Activated naive CD8-positive, alpha-beta T cell treated with anti-CD3 and anti-CD28 coated beads, Interleukin-2, amount 50 U/mL, for 24 hours (primary cell): ENCODE measurements at regions not wholly inside any gene's neighbourhood (a gene's known extent, or its start where the extent isn't known, plus 50 kb on each side); places are given as distances from the start of the nearest gene placed in this dataset.

Experiments used
- ATAC-seq: fragments of 150-1000 bp; cut with Tn5 transposase; one replicate; pipeline ENCODE4 v1.10.0; 2021
- DNase-seq: peaks from one replicate; pipeline ENCODE4 v3.0.0; 2021
- H3K27ac Mint-ChIP-seq: one replicate; pipeline ENCODE4 v1.8.0; 2021; ENCODE audit warnings: mild to moderate bottlenecking, mixed read lengths
- H3K27me3 Mint-ChIP-seq: one replicate; pipeline ENCODE4 v1.8.0; 2021; ENCODE audit warnings: mixed read lengths
- H3K36me3 Mint-ChIP-seq: one replicate; pipeline ENCODE4 v1.8.0; 2021; ENCODE audit warnings: low read depth, mixed read lengths
- H3K4me1 Mint-ChIP-seq: one replicate; pipeline ENCODE4 v1.8.0; 2021; ENCODE audit warnings: mixed read lengths
- H3K4me3 Mint-ChIP-seq: one replicate; pipeline ENCODE4 v1.8.0; 2021; ENCODE audit warnings: mild to moderate bottlenecking, moderate library complexity, mixed read lengths
- H3K9me3 Mint-ChIP-seq: one replicate; pipeline ENCODE4 v1.8.0; 2021; ENCODE audit warnings: mixed read lengths

DNA sequence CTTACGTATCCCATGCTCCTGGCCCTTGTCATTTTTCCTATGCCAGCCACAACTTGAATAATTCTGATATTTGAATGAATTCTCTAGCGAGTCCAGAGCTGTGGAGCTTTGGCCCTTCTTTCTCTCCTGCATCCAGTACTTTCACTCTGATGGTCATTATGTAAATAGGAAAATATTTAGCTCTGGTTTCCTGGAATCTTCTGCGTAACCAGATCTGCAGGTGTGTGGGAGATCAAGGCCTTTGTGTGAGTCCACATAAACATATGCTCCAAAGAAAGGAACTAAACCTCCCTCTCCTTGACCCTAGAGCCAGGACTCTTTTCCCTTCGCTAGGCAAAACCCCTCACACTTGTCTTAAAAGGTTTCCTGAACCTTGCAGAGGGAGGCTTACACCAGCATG is 132.5 kb upstream of the THBS1 start:
- Mint-ChIP-seq H3K36me3 (no peaks in the 10 kb centered on the region), H3K27ac (no peak overlapping the region), H3K4me3 (no peak overlapping the region), H3K4me1 (no peaks in the 10 kb centered on the region), H3K9me3 (no peaks in the 10 kb centered on the region), H3K27me3 (peaks cover 15% of the 10 kb centered on the region)
- ATAC-seq (no peak), DNase-seq (no peak)

DNA sequence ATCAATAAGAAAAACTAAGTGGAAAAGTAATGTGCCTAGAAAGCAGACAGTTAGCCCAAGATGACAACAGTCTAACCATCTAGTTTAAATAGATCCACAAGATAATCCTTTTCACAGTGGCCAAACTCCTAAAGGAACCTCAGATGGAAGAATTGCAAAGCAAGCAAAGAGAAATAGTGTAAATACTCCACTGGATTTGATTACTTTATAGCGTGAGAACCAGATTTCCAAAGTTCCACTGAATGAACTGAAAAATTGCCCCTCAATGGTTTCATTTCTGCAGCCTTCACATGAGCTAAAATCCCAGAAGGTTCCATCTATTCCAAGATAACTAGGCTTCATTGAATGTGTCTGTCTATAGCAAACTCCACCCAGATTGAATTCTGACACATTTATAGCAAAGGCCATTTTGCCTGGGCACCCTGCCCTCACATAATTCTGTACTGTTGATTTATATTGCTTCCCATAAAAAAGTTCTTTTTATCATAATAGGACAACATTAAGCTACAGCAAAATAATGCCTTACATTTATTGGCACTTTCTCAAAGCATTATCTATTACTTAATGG is 129.7 kb upstream of the THBS1 start:
- DNase-seq (no peak), ATAC-seq (no peak)
- H3K4me1 Mint-ChIP-seq = peaks cover 10% of the 10 kb centered on the region
- no peaks in the 10 kb centered on the region for H3K9me3 Mint-ChIP-seq
- peaks cover 9% of the 10 kb centered on the region for H3K27me3 Mint-ChIP-seq
- H3K27ac Mint-ChIP-seq = no peak overlapping the region
- no peak overlapping the region for H3K4me3 Mint-ChIP-seq
- H3K36me3 Mint-ChIP-seq = no peaks in the 10 kb centered on the region

DNA sequence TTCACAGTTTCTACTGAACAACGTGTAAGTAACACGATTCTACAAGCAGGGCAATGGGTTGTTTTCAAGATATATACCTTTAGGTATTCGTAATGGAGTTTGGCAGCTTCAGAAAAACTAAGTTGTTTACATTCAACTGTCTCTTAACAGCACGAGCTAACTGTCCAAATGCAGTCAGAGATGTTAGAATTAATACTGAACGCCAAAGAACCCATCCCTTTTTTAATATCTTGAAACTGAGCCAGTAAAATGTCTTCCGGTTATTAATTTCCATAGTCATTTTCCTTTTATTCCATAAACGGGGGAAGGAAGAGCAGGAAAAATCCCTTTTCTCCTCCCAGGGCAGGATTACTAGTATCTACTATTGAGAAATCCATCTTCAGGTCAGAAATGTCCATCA is 129.0 kb upstream of the THBS1 start:
- H3K36me3 Mint-ChIP-seq = no peaks in the 10 kb centered on the region
- H3K4me1 Mint-ChIP-seq = peaks cover 10% of the 10 kb centered on the region
- H3K4me3 Mint-ChIP-seq = no peak overlapping the region
- ATAC-seq (no peak), DNase-seq (no peak)
- H3K27ac Mint-ChIP-seq = no peak overlapping the region
- H3K9me3 Mint-ChIP-seq = no peaks in the 10 kb centered on the region
- peaks cover 8% of the 10 kb centered on the region for H3K27me3 Mint-ChIP-seq

DNA sequence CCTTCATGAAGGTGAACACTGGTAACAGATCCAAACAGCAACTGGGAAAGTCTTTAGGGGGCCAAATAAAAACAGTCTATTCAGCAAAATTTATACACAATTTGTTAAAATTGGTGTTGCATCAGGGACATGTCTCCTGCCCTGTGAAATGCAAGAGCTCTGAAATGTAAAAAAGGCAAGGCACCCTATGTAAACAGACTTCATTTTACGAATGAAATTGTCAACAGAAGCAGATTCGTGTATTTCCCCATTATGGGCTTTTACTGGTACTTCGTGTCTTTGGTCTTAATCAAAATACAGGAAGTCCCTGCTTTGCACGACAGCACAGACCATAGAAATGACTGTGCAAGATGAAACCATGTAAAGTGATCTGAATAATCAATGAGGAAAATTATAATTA is 127.3 kb upstream of the THBS1 start:
- no peak overlapping the region for H3K4me3 Mint-ChIP-seq
- peaks cover 10% of the 10 kb centered on the region for H3K4me1 Mint-ChIP-seq
- H3K9me3 Mint-ChIP-seq = no peaks in the 10 kb centered on the region
- peaks cover 6% of the 10 kb centered on the region for H3K27me3 Mint-ChIP-seq
- DNase-seq (no peak), ATAC-seq (no peak)
- H3K27ac Mint-ChIP-seq = no peak overlapping the region
- no peaks in the 10 kb centered on the region for H3K36me3 Mint-ChIP-seq

DNA sequence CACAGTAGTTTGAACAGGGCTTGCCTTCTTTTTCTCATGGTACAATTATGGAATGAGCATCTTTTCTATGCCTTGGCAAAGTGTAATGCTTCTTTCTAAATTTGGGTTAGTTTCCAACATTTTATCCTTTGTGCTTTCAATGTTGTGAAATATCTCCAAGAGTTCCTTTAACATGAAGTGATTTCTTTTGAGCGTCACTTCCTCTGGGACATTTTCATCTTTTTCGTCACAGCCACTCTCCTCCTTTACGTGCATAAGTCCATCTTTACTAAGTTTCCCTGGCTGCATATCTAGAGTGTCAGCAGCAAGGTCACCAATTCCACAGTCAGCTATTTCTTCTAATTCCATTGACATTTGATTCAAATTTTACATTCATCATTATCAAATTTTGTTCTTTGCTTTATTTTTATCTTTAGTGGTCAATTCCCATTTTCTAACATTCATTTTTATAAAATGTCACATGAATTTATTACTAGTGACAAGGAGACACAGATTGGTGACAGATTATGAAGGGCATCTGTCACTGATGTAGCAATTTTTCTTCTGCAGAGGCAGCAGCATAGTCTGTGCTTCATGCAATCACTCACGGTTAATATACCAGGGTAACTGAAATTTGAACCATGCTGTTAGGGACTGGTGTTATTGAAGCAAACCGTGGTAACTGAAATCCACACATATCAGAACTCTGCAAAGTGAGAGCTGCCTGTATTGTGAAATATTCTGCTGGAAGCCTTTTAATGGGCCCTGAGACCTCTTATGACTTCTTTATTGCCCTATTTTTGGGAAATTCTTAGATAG is 126.5 kb upstream of the THBS1 start:
- no peak overlapping the region for H3K4me3 Mint-ChIP-seq
- ATAC-seq = no peak
- no peak for DNase-seq
- H3K27ac Mint-ChIP-seq = no peak overlapping the region
- no peaks in the 10 kb centered on the region for H3K9me3 Mint-ChIP-seq
- H3K27me3 Mint-ChIP-seq = peaks cover 6% of the 10 kb centered on the region
- no peaks in the 10 kb centered on the region for H3K36me3 Mint-ChIP-seq
- H3K4me1 Mint-ChIP-seq = peaks cover 10% of the 10 kb centered on the region

DNA sequence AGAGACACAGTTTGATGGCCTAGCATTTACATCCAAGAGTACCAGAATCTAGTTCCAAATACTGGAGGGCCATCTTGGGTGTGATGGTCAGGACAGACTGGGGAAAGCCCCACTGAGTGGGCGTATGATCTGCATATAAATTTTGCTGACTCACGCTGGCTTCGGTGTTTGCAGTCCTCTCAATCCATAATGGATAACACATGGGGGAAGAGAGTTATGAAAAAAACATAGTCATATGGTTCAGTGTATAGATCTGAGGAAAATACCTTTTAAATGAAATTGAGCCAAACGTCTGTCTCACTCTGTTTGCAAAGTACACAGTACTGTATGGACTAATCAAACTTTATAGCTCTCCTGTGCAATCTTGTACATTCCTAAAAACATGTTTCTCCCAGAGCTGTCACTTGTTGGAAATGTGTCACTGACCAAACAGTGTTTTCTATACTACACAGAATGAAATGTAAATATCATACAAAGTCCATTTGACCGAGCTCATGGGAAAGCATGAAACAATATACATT is 125.3 kb upstream of the THBS1 start:
- peaks cover 6% of the 10 kb centered on the region for H3K27me3 Mint-ChIP-seq
- H3K9me3 Mint-ChIP-seq = no peaks in the 10 kb centered on the region
- no peak for ATAC-seq
- peaks cover 10% of the 10 kb centered on the region for H3K4me1 Mint-ChIP-seq
- no peak overlapping the region for H3K27ac Mint-ChIP-seq
- peak; percentile 10 for DNase-seq
- H3K36me3 Mint-ChIP-seq = no peaks in the 10 kb centered on the region
- no peak overlapping the region for H3K4me3 Mint-ChIP-seq

DNA sequence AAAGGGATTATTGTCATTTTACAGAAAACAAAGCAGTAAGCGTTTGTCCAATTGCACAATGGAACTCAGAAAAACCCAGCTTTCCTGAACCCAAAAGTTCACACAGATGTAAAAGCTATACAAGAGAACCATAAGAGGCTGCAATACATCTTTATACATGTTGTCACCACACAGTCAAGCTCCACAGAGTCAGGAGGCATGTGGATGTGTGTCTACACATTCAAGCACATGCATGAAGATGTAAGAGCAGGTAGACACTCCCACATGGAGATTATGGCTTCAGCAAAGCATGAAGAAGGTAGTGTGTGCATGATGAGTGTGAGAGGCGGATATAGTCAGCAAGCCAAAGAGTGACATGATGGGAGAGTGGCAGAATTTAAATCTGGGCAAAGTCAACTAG is 124.7 kb upstream of the THBS1 start:
- Mint-ChIP-seq H3K27ac (no peak overlapping the region), H3K4me1 (peaks cover 10% of the 10 kb centered on the region), H3K9me3 (no peaks in the 10 kb centered on the region), H3K4me3 (no peak overlapping the region), H3K36me3 (no peaks in the 10 kb centered on the region), H3K27me3 (no peaks in the 10 kb centered on the region)
- no peak for DNase-seq
- no peak for ATAC-seq

DNA sequence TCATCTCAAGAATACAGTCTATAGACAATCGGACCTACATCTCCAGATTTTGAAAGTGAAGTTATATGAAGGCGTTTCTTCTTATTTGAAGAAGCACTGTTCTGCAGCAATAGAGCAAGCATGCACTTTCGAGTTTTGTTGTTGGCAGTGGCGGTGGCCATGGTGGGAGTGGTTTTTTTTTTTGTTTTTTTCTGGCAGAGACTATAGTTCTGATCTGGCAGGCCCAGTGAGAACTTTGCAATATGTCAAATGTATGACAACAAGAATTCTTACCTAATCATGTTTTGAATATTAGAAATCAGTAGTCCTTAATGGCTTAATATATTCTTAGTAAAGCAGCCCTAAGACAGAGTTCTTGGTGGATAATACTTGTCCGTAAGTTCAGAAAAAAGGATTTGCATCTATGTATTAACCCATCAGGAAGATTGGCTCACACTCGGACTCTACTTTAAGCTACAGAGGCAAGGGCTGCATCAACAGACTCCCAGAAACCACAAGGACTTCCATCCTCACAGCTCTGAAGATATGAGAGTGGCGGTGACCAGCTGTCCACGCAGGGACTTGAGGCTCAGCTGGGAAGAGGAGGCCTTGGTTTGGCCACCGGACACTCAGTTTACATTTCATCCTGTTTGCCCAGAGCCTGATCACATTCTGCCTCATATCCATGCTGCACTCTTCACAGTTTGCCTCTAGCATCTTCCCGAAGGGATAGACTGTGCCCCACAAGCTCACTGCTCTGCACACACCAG is 124.1 kb upstream of the THBS1 start:
- H3K27me3 Mint-ChIP-seq = no peaks in the 10 kb centered on the region

DNA sequence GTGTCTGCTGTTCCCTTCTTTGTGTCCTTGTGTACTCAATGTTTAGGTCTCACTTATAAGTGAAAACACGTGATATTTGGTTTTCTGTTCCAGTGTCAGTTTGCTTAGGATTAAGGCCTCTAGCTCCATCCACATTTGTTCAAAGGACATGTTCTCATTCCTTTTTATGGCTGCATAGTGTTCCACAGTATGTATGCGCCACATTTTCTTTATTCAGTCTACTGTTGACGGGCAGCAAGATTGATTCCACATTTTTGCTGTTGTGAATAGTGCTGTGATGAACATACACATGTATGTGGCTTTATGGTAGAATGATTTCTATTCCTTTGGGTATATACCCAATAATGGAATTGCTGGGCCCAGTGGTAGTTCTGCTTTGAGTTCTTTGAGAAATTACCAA is 122.7 kb upstream of the THBS1 start:
- no peak overlapping the region for H3K4me3 Mint-ChIP-seq
- H3K9me3 Mint-ChIP-seq = no peaks in the 10 kb centered on the region
- H3K27ac Mint-ChIP-seq = no peak overlapping the region
- no peak for DNase-seq
- no peaks in the 10 kb centered on the region for H3K27me3 Mint-ChIP-seq
- peaks cover 10% of the 10 kb centered on the region for H3K4me1 Mint-ChIP-seq
- H3K36me3 Mint-ChIP-seq = no peaks in the 10 kb centered on the region
- no peak for ATAC-seq

More for the DNA sequence above, 124.1 kb upstream of the THBS1 start:
- ATAC-seq (no peak), DNase-seq (no peak)
- no peak overlapping the region for H3K27ac Mint-ChIP-seq
- H3K4me1 Mint-ChIP-seq = peaks cover 10% of the 10 kb centered on the region
- no peaks in the 10 kb centered on the region for H3K36me3 Mint-ChIP-seq
- H3K4me3 Mint-ChIP-seq = no peak overlapping the region
- H3K9me3 Mint-ChIP-seq = no peaks in the 10 kb centered on the region

DNA sequence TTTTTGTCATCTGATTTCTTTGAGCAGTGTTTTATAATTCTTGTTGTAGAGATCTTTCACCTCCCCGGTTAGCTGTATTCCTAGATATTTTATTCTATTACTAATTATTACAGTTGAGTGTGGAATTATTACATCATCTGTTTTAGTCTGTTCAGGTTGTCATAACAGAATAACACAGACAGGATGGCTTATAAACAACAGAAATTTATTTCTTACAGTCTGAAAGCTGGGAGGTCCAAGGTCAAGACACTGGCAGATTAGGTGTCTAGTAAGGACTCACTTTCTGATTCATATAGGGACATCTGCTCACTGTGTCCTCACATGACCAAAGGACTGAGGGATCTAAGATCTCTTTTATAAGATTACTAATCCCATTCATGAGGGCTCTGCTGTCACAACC is 121.3 kb upstream of the THBS1 start:
- H3K4me1 Mint-ChIP-seq = peaks cover 10% of the 10 kb centered on the region
- no peaks in the 10 kb centered on the region for H3K36me3 Mint-ChIP-seq
- no peak overlapping the region for H3K27ac Mint-ChIP-seq
- H3K4me3 Mint-ChIP-seq = no peak overlapping the region
- H3K9me3 Mint-ChIP-seq = no peaks in the 10 kb centered on the region
- DNase-seq (no peak), ATAC-seq (no peak)
- H3K27me3 Mint-ChIP-seq = no peaks in the 10 kb centered on the region

DNA sequence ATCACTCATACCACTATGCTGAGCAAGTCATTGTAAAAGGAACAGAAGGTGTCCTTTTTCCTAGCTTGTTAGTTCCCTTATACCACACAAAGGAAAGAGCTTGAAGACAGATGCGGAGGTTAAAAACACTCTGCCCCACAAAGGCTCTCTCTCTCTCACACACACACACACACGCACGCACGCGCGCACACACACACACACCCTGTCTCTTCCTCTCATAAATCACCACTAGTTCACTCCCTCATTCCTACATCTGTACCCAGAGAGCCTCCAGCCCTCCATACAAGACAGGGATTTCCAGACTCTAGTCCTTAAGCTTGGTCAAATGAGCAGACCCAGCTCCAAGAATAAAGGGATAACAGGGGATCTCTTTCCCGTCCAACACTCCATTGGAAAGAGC is 120.1 kb upstream of the THBS1 start:
- H3K36me3 Mint-ChIP-seq = no peaks in the 10 kb centered on the region
- H3K9me3 Mint-ChIP-seq = no peaks in the 10 kb centered on the region
- H3K4me1 Mint-ChIP-seq = peaks cover under 1% of the 10 kb centered on the region
- ATAC-seq = no peak
- no peaks in the 10 kb centered on the region for H3K27me3 Mint-ChIP-seq
- no peak overlapping the region for H3K4me3 Mint-ChIP-seq
- no peak for DNase-seq
- no peak overlapping the region for H3K27ac Mint-ChIP-seq

DNA sequence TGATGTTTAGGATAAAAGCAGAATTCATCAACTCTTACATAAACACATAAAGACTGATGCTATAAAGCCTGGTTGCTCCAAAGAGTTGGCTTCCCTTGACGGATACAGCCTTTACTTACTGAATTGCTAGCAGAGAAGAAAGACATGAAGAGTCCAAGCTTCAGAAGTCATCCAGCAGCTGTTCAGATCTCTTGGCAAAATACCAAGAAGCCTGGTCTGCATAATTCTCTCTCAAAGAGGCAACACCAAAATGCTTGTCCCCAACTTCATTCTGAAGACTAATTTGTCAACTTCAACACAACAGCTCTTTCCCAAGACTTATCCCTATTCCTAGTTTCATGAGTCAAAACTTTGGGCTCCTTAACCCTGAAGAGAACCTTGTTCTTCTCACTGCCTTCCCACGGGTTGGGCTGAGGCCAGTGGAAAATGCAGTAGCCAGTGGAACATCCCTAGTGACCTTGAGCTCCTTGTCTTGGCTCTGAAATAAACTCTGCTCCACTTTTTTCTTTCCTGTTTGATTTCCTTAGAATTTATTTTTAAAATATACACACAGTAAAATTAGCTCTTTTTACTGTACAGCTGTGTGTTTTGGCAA is 119.2 kb upstream of the THBS1 start:
- H3K36me3 Mint-ChIP-seq = no peaks in the 10 kb centered on the region
- no peak overlapping the region for H3K4me3 Mint-ChIP-seq
- H3K9me3 Mint-ChIP-seq = no peaks in the 10 kb centered on the region
- H3K27me3 Mint-ChIP-seq = no peaks in the 10 kb centered on the region
- DNase-seq = no peak
- no peak overlapping the region for H3K27ac Mint-ChIP-seq
- no peaks in the 10 kb centered on the region for H3K4me1 Mint-ChIP-seq
- ATAC-seq = no peak

DNA sequence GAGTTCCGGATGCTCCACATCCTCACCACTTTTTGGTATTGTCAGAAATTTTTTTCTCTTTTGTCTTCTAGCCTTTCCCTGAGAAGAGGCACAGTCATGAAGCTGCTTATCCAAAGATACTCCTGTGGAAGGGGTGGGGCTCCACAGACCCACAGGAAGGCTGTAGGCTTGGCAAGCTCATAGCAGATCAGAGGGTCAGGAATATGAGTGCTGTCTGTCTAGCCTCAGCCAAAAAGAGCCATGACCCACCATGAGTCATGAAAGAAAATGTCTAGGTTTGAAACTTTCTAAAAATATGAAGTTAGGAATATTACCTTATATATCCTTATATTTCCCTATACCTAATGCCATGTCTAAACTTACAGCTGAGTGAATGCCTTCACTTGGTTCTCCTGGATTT is 118.2 kb upstream of the THBS1 start:
- H3K27me3 Mint-ChIP-seq = no peaks in the 10 kb centered on the region
- no peaks in the 10 kb centered on the region for H3K4me1 Mint-ChIP-seq
- no peaks in the 10 kb centered on the region for H3K9me3 Mint-ChIP-seq
- no peak overlapping the region for H3K4me3 Mint-ChIP-seq
- ATAC-seq = no peak
- H3K27ac Mint-ChIP-seq = no peak overlapping the region
- no peak for DNase-seq
- H3K36me3 Mint-ChIP-seq = no peaks in the 10 kb centered on the region

DNA sequence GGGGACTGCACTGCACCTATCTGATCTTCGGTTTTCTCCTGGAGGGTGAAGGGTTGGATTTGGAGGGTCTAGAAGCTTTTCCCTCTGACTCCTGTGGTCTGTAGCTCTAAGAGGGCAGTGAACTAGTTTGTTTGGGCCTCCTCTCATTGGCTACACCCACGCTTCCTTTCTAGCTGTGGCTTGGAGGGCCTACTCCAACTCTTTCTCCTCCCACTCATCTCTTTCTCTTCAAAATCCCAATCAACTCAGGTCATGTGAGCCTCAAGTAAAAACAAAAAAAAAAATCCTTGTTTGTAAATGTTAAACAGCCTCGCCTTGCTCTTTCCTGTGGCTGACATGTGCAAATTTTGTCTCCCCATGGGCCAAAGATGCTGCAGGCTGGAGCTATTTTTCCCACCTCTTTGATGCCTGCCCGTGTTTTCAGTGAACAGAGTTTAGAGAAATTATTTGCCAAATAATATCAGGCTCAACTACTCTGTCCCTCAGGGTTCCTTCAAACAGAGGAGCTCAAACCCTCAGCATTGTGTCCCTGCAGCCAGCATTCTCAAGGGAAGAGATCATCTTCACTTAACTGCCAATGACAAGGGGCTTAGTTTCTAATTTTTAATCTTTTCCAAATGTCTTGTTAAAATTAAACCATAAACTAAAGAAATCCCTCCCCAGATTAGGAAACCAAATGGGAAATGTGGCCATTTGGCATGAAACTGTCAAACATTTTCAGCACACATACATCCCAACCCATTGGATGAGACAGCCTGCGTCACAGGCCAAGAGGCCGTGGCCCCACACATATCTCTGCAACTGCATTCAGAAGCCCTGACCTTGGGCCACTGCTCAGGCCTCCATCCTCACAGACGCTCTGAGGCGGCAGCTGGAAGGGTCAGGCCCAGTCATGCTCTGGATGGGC is 114.8 kb upstream of the THBS1 start:
- Mint-ChIP-seq H3K36me3 (no peaks in the 10 kb centered on the region), H3K4me1 (no peaks in the 10 kb centered on the region), H3K4me3 (no peak overlapping the region), H3K27ac (no peak overlapping the region), H3K27me3 (peaks cover 2% of the 10 kb centered on the region), H3K9me3 (no peaks in the 10 kb centered on the region)
- DNase-seq = no peak
- no peak for ATAC-seq
